ENCODE measurements at regions not wholly inside any gene's neighbourhood (a gene's known extent, or its start where the extent isn't known, plus 50 kb on each side); places are given as distances from the start of the nearest gene placed in this dataset.

GRCh38 chr7:112882991-112883390 is 92.8 kb upstream of the TMEM168 start:
- DNase-seq (ENCODE audit: low spot score), result no peak

GRCh38 chr7:112882511-112882910 is 92.3 kb upstream of the TMEM168 start:
- DNase-seq (ENCODE audit: low spot score), result no peak

GRCh38 chr7:112882022-112882421 is 91.8 kb upstream of the TMEM168 start:
- no peak for DNase-seq (ENCODE audit: low spot score)

- no peak for DNase-seq (ENCODE audit: low spot score)
These were observed 90.7 kb upstream of the TMEM168 start for GRCh38 chr7:112880818-112881418.

GRCh38 chr7:112877691-112878460 is 87.7 kb upstream of the TMEM168 start:
- no peak for DNase-seq (ENCODE audit: low spot score)

- DNase-seq (ENCODE audit: low spot score), result no peak
These were observed 86.7 kb upstream of the TMEM168 start for GRCh38 chr7:112876877-112877276.

- no peak for DNase-seq (ENCODE audit: low spot score)
These were observed 84.7 kb upstream of the TMEM168 start for GRCh38 chr7:112874909-112875308.

GRCh38 chr7:112873831-112874553 is 83.8 kb upstream of the TMEM168 start:
- DNase-seq (ENCODE audit: low spot score), result no peak

- DNase-seq (ENCODE audit: low spot score), result no peak
These were observed 79.0 kb upstream of the TMEM168 start for GRCh38 chr7:112869111-112869774.

- DNase-seq (ENCODE audit: low spot score), result no peak
These were observed 78.4 kb upstream of the TMEM168 start for GRCh38 chr7:112868609-112869008.

GRCh38 chr7:112866424-112866823 is 76.2 kb upstream of the TMEM168 start:
- no peak for DNase-seq (ENCODE audit: low spot score)

- no peak for DNase-seq (ENCODE audit: low spot score)
These were observed 74.2 kb upstream of the TMEM168 start for GRCh38 chr7:112864380-112864779.

- DNase-seq (ENCODE audit: low spot score), result no peak
These were observed 68.6 kb upstream of the TMEM168 start for GRCh38 chr7:112858838-112859237.

- DNase-seq (ENCODE audit: low spot score), result no peak
These were observed 65.0 kb upstream of the TMEM168 start for GRCh38 chr7:112855227-112855626.

GRCh38 chr7:112854169-112854568 is 64.0 kb upstream of the TMEM168 start:
- no peak for DNase-seq (ENCODE audit: low spot score)

- no peak for DNase-seq (ENCODE audit: low spot score)
These were observed 63.2 kb upstream of the TMEM168 start for GRCh38 chr7:112853422-112853821.

- DNase-seq (ENCODE audit: low spot score), result no peak
These were observed 53.0 kb upstream of the TMEM168 start for GRCh38 chr7:112843151-112843550.
